ENCODE measurements at regions not wholly inside any gene's neighbourhood (a gene's known extent, or its start where the extent isn't known, plus 50 kb on each side); places are given as distances from the start of the nearest gene placed in this dataset.

DNA sequence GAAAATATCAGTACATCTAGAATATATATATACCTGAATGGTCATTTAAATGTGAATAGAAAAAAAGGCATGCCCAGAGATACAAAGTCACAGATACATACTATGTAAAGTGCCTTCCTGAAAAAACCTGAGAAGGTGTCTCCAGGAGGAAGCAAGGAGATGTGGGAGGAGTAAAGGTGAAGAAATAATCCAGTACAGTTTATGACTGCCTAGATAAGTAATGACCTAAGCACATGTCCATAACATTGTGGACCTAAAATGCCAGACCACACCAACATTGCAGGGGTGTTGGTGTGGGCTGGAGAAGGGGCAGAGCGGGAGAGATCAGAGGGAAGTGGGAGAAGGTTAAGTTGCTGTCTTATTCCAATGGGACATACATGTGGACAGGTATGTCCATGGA lies 226.9 kb downstream of the ZNF621 start:
- TF ChIP-seq EZH2 (IDR thresholded peaks at IDR 0.05; ENCODE audit: borderline replicate concordance), result no peak
- TF ChIP-seq, protein P1, sequence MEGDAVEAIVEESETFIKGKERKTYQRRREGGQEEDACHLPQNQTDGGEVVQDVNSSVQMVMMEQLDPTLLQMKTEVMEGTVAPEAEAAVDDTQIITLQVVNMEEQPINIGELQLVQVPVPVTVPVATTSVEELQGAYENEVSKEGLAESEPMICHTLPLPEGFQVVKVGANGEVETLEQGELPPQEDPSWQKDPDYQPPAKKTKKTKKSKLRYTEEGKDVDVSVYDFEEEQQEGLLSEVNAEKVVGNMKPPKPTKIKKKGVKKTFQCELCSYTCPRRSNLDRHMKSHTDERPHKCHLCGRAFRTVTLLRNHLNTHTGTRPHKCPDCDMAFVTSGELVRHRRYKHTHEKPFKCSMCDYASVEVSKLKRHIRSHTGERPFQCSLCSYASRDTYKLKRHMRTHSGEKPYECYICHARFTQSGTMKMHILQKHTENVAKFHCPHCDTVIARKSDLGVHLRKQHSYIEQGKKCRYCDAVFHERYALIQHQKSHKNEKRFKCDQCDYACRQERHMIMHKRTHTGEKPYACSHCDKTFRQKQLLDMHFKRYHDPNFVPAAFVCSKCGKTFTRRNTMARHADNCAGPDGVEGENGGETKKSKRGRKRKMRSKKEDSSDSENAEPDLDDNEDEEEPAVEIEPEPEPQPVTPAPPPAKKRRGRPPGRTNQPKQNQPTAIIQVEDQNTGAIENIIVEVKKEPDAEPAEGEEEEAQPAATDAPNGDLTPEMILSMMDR (IDR thresholded peaks at IDR 0.05; ENCODE audit: poor library complexity), result no peak

Measured in hepatocyte (in vitro differentiated cells).